ENCODE measurements at regions not wholly inside any gene's neighbourhood (a gene's known extent, or its start where the extent isn't known, plus 50 kb on each side); places are given as distances from the start of the nearest gene placed in this dataset.

DNA sequence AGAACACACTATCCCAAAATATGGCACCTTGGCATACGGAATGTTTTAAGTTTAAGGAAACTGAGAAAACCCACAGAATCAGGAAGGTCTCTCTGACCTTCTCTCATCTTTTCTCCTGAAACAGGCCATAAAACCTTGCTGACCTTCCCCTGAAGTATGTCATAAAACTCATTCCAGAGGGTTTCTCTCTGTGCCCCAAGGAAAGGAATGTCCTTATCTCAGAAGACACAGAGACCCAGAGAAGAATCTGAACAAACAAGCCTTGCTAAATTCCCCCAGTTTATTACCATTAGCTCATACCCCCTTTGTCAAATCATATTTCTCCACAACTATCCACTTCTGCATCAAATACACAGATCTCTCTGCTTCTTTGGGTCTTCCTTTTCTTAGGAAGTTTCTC is 603.1 kb downstream of the MCTP2 start:
- TF ChIP-seq ZNF274 (IDR thresholded peaks at IDR 0.05; ENCODE audit: low read depth, low read length) = no peak
- TF ChIP-seq YY1 (IDR thresholded peaks at IDR 0.05; ENCODE audit: insufficient read depth, insufficient read length) = no peak
- no peak for TF ChIP-seq SUZ12 (IDR thresholded peaks at IDR 0.05; ENCODE audit: extremely low read depth, insufficient read depth, insufficient read length)
